ENCODE measurements at regions not wholly inside any gene's neighbourhood (a gene's known extent, or its start where the extent isn't known, plus 50 kb on each side); places are given as distances from the start of the nearest gene placed in this dataset.

- ChIA-PET CTCF (no interaction called here), RAD21 (ENCODE audit: low non-redundant PET in 1 of 2, low total read pairs in 2 of 2, uncharacterized antibody in 2 of 2, unreplicated experiment in 2 of 2) (no interaction called here), POLR2A (no interaction called here)
- H3K27ac ChIP-seq (ENCODE audit: low read depth, low read length) = no peak overlapping the region
- no peak for ATAC-seq
- H3K4me1 ChIP-seq (ENCODE audit: control insufficient read depth in 1 of 2, insufficient read depth in 2 of 2, low read length in 2 of 2) = no peaks in the 10 kb centered on the region
- no peak overlapping the region for H3K9ac ChIP-seq (ENCODE audit: low read length)
- H4K20me1 ChIP-seq (ENCODE audit: insufficient read depth) = no peaks in the 10 kb centered on the region
- no peak overlapping the region for H2AFZ ChIP-seq (ENCODE audit: low read depth, low read length, poor library complexity, severe bottlenecking)
- H3K9me2 ChIP-seq (ENCODE audit: insufficient read depth) = no peaks in the 10 kb centered on the region
- intact Hi-C loops (cut with micrococcal nuclease) = no loop called here
- H3K27me3 ChIP-seq (ENCODE audit: insufficient read depth, low read length) = no peaks in the 10 kb centered on the region
- no peaks in the 10 kb centered on the region for H3K36me3 ChIP-seq (ENCODE audit: control insufficient read depth in 1 of 2, insufficient read depth in 2 of 2, low read length in 2 of 2)
- no peaks in the 10 kb centered on the region for H3K79me2 ChIP-seq (ENCODE audit: insufficient read depth, low read length)
- no peak overlapping the region for H3K4me2 ChIP-seq (ENCODE audit: low read length)
- no peaks in the 10 kb centered on the region for H3K9me3 ChIP-seq (ENCODE audit: control insufficient read depth in 1 of 2, insufficient read depth in 1 of 2, low read depth in 1 of 2, low read length in 2 of 2)
- DNase-seq (ENCODE audit: low read depth, low spot score) = no peak
- BruUV-seq (replicated peaks) = no TSS peak
- TF ChIP-seq ELF1 (IDR thresholded peaks at IDR 0.05; ENCODE audit: borderline replicate concordance, low read depth) (no peak), SP1 (IDR thresholded peaks at IDR 0.05; ENCODE audit: low read depth) (no peak), ZNF274 (IDR thresholded peaks at IDR 0.05; ENCODE audit: low read depth, low read length) (no peak), ZFX (IDR thresholded peaks at IDR 0.05) (no peak), SIN3A (IDR thresholded peaks at IDR 0.05; ENCODE audit: low read depth) (no peak), CTCF (IDR thresholded peaks at IDR 0.05 in 2 of 3, conservative IDR thresholded peaks at IDR 0.05 in 1 of 3; ENCODE audit: borderline replicate concordance in 1 of 3, insufficient read depth in 1 of 3, low read depth in 2 of 3, low read length in 2 of 3) (no peak)
- no peak overlapping the region for H3K4me3 ChIP-seq (replicated peaks in 1 of 2; ENCODE audit: low read depth in 1 of 2, low read length in 2 of 2)
Measured at GRCh38 chr14:101505236-101505970, 55.9 kb upstream of the DIO3 start.

GRCh38 chr14:101506211-101506925 lies 54.9 kb upstream of the DIO3 start:
- H3K4me3 ChIP-seq (replicated peaks in 1 of 2; ENCODE audit: low read depth in 1 of 2, low read length in 2 of 2) = no peak overlapping the region
- no peak overlapping the region for H3K4me2 ChIP-seq (ENCODE audit: low read length)
- ChIA-PET POLR2A (no interaction called here), CTCF (no interaction called here), RAD21 (ENCODE audit: low non-redundant PET in 1 of 2, low total read pairs in 2 of 2, uncharacterized antibody in 2 of 2, unreplicated experiment in 2 of 2) (no interaction called here)
- H3K9me2 ChIP-seq (ENCODE audit: insufficient read depth) = no peaks in the 10 kb centered on the region
- intact Hi-C loops (cut with micrococcal nuclease) = no loop called here
- no peaks in the 10 kb centered on the region for H3K9me3 ChIP-seq (ENCODE audit: control insufficient read depth in 1 of 2, insufficient read depth in 1 of 2, low read depth in 1 of 2, low read length in 2 of 2)
- BruUV-seq (replicated peaks) = no TSS peak
- H4K20me1 ChIP-seq (ENCODE audit: insufficient read depth) = no peaks in the 10 kb centered on the region
- no peaks in the 10 kb centered on the region for H3K79me2 ChIP-seq (ENCODE audit: insufficient read depth, low read length)
- DNase-seq (ENCODE audit: low read depth, low spot score) (no peak), ATAC-seq (no peak)
- no peaks in the 10 kb centered on the region for H3K36me3 ChIP-seq (ENCODE audit: control insufficient read depth in 1 of 2, insufficient read depth in 2 of 2, low read length in 2 of 2)
- H3K4me1 ChIP-seq (ENCODE audit: control insufficient read depth in 1 of 2, insufficient read depth in 2 of 2, low read length in 2 of 2) = no peaks in the 10 kb centered on the region
- no peak overlapping the region for H3K9ac ChIP-seq (ENCODE audit: low read length)
- H2AFZ ChIP-seq (ENCODE audit: low read depth, low read length, poor library complexity, severe bottlenecking) = no peak overlapping the region
- no peaks in the 10 kb centered on the region for H3K27me3 ChIP-seq (ENCODE audit: insufficient read depth, low read length)
- no peak overlapping the region for H3K27ac ChIP-seq (ENCODE audit: low read depth, low read length)
- TF ChIP-seq MAX (IDR thresholded peaks at IDR 0.05) = no peak
- no peak for TF ChIP-seq CTCF (IDR thresholded peaks at IDR 0.05 in 2 of 3, conservative IDR thresholded peaks at IDR 0.05 in 1 of 3; ENCODE audit: borderline replicate concordance in 1 of 3, insufficient read depth in 1 of 3, low read depth in 2 of 3, low read length in 2 of 3)
- TF ChIP-seq ZNF274 (IDR thresholded peaks at IDR 0.05; ENCODE audit: low read depth, low read length) = no peak
- TF ChIP-seq ATF3 (IDR thresholded peaks at IDR 0.05) = no peak
- TF ChIP-seq EZH2phosphoT487 (IDR thresholded peaks at IDR 0.05; ENCODE audit: borderline replicate concordance) = no peak
- TF ChIP-seq SP1 (IDR thresholded peaks at IDR 0.05; ENCODE audit: low read depth) = no peak
- TF ChIP-seq CBX3 (IDR thresholded peaks at IDR 0.05; ENCODE audit: low read depth) = no peak
- no peak for TF ChIP-seq ELF1 (IDR thresholded peaks at IDR 0.05; ENCODE audit: borderline replicate concordance, low read depth)
- no peak for TF ChIP-seq SIN3A (IDR thresholded peaks at IDR 0.05; ENCODE audit: low read depth)
